Right lobe of liver (tissue), 4 donors: ENCODE measurements at regions not wholly inside any gene's neighbourhood (a gene's known extent, or its start where the extent isn't known, plus 50 kb on each side); places are given as distances from the start of the nearest gene placed in this dataset.
"Not testable (repeated sequence)": the region's sequence is repeated elsewhere in the genome, so short reads cannot be mapped to it uniquely, and the experiment has no call there.

ENCODE experiments used
- CTCF ChIP-seq, 4 donors: fragments of 200-600 bp in 3 of 4; fragments of 450-650 bp in 1 of 4; IDR thresholded peaks; one replicate each; pipeline versions ENCODE4 v1.5.1 to v1.8.0; 2016 to 2022; ENCODE audit warnings: antibody characterized with exemption in 4 of 4, mild to moderate bottlenecking in 2 of 4
- POLR2A ChIP-seq: fragments of 450-650 bp; IDR thresholded peaks from one replicate; pipeline ENCODE4 v1.6.1; 2017; ENCODE audit warnings: antibody characterized with exemption, mild to moderate bottlenecking
- donor health status: DM: no; HTN: no; CAD: no.
- donor health status: DM: no; HTN: no; CAD: no.
- donor health status: DM: no; HTN: yes; CAD: no.

GRCh38 chr2:95656553-95656952 lies 64.8 kb downstream of the TRIM43 start:
- TF ChIP-seq CTCF (IDR thresholded peaks at IDR 0.05); POLR2A: not testable (repeated sequence)
